ENCODE measurements at regions not wholly inside any gene's neighbourhood (a gene's known extent, or its start where the extent isn't known, plus 50 kb on each side); places are given as distances from the start of the nearest gene placed in this dataset.
"Not testable (repeated sequence)": the region's sequence is repeated elsewhere in the genome, so short reads cannot be mapped to it uniquely, and the experiment has no call there.

DNA sequence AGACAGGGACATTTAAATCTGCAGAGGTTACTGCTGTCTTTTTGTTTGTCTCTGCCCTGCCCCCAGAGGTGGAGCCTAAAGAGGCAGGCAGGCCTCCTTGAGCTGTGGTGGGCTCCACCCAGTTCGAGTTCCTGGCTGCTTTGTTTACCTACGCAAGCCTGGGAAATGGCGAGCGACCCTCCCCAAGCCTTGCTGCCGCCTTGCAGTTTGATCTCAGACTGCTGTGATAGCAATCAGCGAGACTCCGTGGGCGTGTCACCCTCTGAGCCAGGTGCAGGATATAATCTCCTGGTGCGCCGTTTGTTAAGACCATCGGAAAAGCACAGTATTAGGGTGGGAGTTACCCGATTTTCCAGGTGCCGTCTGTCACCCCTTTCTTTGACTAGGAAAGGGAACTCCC lies 93.3 kb downstream of the ANKRD30BL start:
- H3K4me1 ChIP-seq; H3K9me3 ChIP-seq; H3K27ac ChIP-seq; H3K27me3 ChIP-seq; DNase-seq; H3K4me3 ChIP-seq; intact Hi-C loops (cut with DNase I; ENCODE audit: low total_unique reads); H3K36me3 ChIP-seq (ENCODE audit: low read depth, missing control alignments): not testable (repeated sequence)
- WGBS, 2 donors = 91 to 93% methylated on average over 3 to 13 of the region's 13 CpGs

DNA sequence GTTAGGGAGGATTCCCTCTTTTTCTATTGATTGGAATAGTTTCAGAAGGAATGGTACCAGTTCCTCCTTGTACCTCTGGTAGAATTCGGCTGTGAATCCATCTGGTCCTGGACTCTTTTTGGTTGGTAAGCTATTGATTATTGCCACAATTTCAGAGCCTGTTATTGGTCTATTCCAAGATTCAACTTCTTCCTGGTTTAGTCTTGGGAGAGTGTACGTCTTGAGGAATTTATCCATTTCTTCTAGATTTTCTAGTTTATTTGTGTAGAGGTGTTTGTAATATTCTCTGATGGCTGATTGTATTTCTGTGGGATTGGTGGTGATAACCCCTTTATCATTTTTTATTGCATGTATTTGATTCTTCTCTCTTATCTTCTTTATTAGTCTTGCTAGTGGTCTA lies 96.4 kb downstream of the ANKRD30BL start:
- H3K4me3 ChIP-seq; DNase-seq; H3K36me3 ChIP-seq (ENCODE audit: low read depth, missing control alignments); H3K27me3 ChIP-seq; H3K27ac ChIP-seq; intact Hi-C loops (cut with DNase I; ENCODE audit: low total_unique reads); H3K4me1 ChIP-seq; H3K9me3 ChIP-seq: not testable (repeated sequence)
- 79 to 90% methylated on average over 1 to 2 of the region's 2 CpGs for WGBS, 2 donors

DNA sequence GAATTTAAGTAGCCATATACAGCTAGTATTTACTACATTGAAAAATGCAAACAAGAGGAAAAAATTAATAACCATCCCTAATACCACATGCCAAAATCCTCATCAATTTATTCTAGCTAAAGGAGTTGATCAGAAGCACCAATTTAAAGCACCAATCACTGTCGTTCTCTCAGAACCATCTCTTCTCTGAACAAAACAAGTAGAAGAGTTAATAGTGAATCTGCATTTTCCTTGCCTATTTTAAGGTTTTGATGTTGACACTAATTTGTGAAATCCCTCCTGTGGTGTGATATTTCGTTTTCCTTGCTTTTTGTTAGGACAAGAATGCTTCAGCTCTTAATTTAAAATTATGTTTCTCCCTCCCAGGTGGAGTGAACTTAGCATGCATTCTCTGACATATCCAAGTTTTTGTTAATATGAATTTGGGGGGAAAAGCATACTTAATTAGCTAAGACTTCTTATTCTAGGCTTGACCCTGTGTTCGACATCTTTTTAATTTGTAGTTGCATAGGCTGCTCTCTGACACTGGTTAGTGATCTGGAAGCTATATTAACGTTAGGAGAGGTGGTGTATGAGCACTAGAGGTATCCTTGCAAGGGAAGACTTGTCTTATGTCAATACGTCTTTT lies 122.0 kb downstream of the ANKRD30BL start:
- H3K27ac ChIP-seq; H3K27me3 ChIP-seq; H3K4me3 ChIP-seq; H3K4me1 ChIP-seq; H3K36me3 ChIP-seq (ENCODE audit: low read depth, missing control alignments); H3K9me3 ChIP-seq; intact Hi-C loops (cut with DNase I; ENCODE audit: low total_unique reads); DNase-seq: not testable (repeated sequence)
- WGBS, 2 donors = 61 to 75% methylated on average over 5 of the region's 5 CpGs

DNA sequence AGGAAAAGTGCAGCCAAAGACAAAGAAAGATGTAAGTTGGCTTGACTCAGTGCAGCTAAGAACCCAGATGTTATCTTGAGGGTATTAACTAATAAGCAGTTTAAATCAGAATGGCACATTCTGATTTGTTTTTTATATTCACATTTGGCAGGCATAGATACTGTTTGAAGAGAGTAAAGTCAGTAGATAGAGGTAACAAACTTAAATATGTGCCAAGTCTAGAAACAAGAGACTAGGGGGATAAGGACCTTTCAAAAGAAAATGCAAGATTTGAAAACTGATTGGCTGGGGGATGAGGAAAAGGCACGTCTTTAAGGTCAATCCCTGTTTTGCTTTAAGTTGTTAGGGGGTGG lies 122.9 kb downstream of the ANKRD30BL start:
- intact Hi-C loops (cut with DNase I; ENCODE audit: low total_unique reads); DNase-seq; H3K36me3 ChIP-seq (ENCODE audit: low read depth, missing control alignments); H3K27me3 ChIP-seq; H3K4me1 ChIP-seq; H3K9me3 ChIP-seq: not testable (repeated sequence)
- H3K27ac ChIP-seq = peak overlapping the region in 1 of 2 donors; percentile 68
- 12 to 13% methylated on average over 1 of the region's 1 CpG for WGBS, 2 donors
- H3K4me3 ChIP-seq = peak overlapping the region; percentile 49 to 67

DNA sequence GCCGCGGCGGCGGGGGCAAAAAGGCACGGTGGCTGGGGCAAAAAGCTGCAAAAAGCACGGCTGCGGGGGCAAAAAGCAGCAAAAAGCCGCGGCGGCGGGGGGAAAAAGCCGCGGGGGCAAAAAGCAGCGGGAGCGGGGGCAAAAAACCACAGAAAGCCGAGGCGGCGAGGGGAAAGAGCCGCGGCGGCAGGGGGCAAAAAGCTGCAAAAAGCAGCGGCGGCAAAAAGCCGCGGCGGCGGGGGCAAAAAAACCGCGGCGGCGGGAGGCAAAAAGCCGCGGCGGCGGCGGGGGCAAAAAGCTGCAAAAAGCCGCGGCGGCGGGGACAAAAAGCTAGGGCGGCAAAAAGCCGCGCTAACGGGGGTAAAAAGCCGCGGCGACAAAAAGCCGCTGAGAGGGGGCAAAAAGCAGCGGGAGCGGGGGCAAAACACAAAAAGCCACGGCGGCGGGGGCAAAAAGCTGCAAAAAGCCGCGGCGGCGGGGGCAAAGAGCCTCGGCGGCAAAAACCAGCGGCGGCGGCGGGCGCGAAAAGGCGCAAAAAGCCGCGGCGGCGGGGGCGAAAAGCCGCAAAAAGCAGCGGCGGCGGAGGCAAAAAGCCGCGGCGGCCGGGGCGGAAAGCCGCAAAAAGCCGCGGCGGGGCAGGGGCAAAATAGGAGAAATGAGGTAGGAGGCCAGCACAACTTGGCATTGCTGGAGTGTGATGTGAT lies 123.4 kb downstream of the ANKRD30BL start:
- Histone ChIP-seq H3K9me3 (no peaks in the 10 kb centered on the region), H3K4me1 (no peaks in the 10 kb centered on the region), H3K4me3 (peak overlapping the region; percentile 49 to 67), H3K27ac (peak overlapping the region; percentile 44 to 68), H3K27me3 (no peaks in the 10 kb centered on the region), H3K36me3 (ENCODE audit: low read depth, missing control alignments) (no peaks in the 10 kb centered on the region)
- TF ChIP-seq POLR2A (IDR thresholded peaks at IDR 0.05) = no peak
- TF ChIP-seq, protein P1, sequence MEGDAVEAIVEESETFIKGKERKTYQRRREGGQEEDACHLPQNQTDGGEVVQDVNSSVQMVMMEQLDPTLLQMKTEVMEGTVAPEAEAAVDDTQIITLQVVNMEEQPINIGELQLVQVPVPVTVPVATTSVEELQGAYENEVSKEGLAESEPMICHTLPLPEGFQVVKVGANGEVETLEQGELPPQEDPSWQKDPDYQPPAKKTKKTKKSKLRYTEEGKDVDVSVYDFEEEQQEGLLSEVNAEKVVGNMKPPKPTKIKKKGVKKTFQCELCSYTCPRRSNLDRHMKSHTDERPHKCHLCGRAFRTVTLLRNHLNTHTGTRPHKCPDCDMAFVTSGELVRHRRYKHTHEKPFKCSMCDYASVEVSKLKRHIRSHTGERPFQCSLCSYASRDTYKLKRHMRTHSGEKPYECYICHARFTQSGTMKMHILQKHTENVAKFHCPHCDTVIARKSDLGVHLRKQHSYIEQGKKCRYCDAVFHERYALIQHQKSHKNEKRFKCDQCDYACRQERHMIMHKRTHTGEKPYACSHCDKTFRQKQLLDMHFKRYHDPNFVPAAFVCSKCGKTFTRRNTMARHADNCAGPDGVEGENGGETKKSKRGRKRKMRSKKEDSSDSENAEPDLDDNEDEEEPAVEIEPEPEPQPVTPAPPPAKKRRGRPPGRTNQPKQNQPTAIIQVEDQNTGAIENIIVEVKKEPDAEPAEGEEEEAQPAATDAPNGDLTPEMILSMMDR (IDR thresholded peaks at IDR 0.05) = no peak
- DNase-seq = no peak
- intact Hi-C loops (cut with DNase I; ENCODE audit: low total_unique reads) = no loop called here
- 2% methylated on average over 77 to 84 of the region's 84 CpGs for WGBS, 2 donors

DNA sequence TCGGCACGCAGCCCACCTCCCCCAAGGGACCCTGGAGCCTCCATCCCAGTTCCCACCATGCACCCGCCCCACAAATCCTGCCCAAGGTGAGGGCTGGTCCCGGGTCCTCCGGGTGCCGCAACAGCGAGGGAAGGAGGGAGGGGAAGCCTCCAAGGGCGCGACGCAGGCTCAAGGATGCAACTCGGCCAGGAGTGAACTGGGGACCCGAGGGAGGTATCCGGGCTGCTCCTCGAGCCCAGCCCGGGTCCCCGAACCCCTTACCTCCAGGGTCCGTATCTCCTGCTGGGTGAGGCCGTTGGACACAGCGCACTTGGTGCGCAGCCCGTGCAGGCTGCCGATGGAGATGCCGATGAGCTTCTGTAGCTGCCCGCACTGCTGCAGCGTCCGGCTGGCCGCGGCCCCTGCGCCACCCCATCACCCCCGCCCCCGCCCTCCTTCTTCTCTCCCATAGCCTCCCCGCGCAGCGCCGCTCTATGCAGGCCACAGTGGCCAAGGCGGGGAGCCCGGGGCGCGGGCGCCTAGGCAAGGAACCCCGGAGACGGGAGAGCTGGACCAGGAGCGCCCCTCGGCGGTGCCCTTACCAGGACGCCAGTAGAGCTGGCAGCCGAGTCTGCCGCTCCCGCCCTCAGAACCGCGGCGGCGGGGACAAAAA lies 124.1 kb downstream of the ANKRD30BL start:
- no peaks in the 10 kb centered on the region for H3K4me1 ChIP-seq
- DNase-seq = peak; percentile 56
- 7 to 16% methylated on average over 13 to 51 of the region's 53 CpGs for WGBS, 2 donors
- no peaks in the 10 kb centered on the region for H3K27me3 ChIP-seq
- intact Hi-C loops (cut with DNase I; ENCODE audit: low total_unique reads) = no loop called here
- peak overlapping the region; percentile 44 to 68 for H3K27ac ChIP-seq
- peak overlapping the region; percentile 49 to 67 for H3K4me3 ChIP-seq
- no peaks in the 10 kb centered on the region for H3K36me3 ChIP-seq (ENCODE audit: low read depth, missing control alignments)
- H3K9me3 ChIP-seq = no peaks in the 10 kb centered on the region
- TF ChIP-seq, protein P1 (IDR thresholded peaks at IDR 0.05) = no peak
- no peak for TF ChIP-seq POLR2A (IDR thresholded peaks at IDR 0.05)

All from testis (tissue), 2 donors.